ENCODE measurements at regions not wholly inside any gene's neighbourhood (a gene's known extent, or its start where the extent isn't known, plus 50 kb on each side); places are given as distances from the start of the nearest gene placed in this dataset.

DNA sequence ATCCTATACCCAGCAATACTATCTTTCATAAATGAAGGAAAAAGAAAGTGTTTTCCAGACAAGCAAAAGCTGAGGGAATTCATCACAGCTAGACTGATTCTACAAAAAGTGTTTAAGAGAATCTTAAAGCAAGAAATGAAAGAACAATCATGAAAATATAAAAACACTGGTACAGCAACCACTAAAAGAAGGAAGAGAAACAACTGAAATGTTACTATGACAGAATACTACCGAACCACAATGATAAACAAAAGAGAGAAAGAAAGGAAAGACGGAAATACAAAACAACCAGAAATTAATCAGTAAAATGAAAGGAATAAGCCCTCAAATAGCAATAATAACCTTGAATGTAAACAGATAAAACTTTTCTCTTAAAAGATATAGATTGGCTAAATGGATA, 110.8 kb upstream of the AFF2 start:
- H2AFZ ChIP-seq (ENCODE audit: low read length): no peak overlapping the region
- H3K4me1 ChIP-seq (ENCODE audit: insufficient read depth, low read length, severe bottlenecking): no peaks in the 10 kb centered on the region
- H3K9ac ChIP-seq (ENCODE audit: low read length): no peak overlapping the region
- H3K79me2 ChIP-seq (ENCODE audit: insufficient read depth, low read length): no peaks in the 10 kb centered on the region
- no peak overlapping the region for H3K27ac ChIP-seq (ENCODE audit: low read depth, low read length, poor library complexity, severe bottlenecking)
- H3K4me2 ChIP-seq (ENCODE audit: low read length): no peak overlapping the region
- no peaks in the 10 kb centered on the region for H4K20me1 ChIP-seq (ENCODE audit: insufficient read depth, low read length)
- no peaks in the 10 kb centered on the region for H3K27me3 ChIP-seq (ENCODE audit: insufficient read depth, low read length)
- no peaks in the 10 kb centered on the region for H3K9me2 ChIP-seq (ENCODE audit: low read depth, low read length)
- no peaks in the 10 kb centered on the region for H3K9me3 ChIP-seq (ENCODE audit: low read length)
- H3F3A ChIP-seq (ENCODE audit: insufficient read depth, low read length): no peaks in the 10 kb centered on the region
- H3K4me3 ChIP-seq (ENCODE audit: low read depth, low read length, poor library complexity, severe bottlenecking): no peak overlapping the region
- no peaks in the 10 kb centered on the region for H3K36me3 ChIP-seq (ENCODE audit: insufficient read depth, low read length)
- TF ChIP-seq EZH2 (IDR thresholded peaks at IDR 0.05; ENCODE audit: borderline replicate concordance, low read length): no peak
- TF ChIP-seq, protein P1, sequence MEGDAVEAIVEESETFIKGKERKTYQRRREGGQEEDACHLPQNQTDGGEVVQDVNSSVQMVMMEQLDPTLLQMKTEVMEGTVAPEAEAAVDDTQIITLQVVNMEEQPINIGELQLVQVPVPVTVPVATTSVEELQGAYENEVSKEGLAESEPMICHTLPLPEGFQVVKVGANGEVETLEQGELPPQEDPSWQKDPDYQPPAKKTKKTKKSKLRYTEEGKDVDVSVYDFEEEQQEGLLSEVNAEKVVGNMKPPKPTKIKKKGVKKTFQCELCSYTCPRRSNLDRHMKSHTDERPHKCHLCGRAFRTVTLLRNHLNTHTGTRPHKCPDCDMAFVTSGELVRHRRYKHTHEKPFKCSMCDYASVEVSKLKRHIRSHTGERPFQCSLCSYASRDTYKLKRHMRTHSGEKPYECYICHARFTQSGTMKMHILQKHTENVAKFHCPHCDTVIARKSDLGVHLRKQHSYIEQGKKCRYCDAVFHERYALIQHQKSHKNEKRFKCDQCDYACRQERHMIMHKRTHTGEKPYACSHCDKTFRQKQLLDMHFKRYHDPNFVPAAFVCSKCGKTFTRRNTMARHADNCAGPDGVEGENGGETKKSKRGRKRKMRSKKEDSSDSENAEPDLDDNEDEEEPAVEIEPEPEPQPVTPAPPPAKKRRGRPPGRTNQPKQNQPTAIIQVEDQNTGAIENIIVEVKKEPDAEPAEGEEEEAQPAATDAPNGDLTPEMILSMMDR (IDR thresholded peaks at IDR 0.05; ENCODE audit: low read length): no peak

DNA sequence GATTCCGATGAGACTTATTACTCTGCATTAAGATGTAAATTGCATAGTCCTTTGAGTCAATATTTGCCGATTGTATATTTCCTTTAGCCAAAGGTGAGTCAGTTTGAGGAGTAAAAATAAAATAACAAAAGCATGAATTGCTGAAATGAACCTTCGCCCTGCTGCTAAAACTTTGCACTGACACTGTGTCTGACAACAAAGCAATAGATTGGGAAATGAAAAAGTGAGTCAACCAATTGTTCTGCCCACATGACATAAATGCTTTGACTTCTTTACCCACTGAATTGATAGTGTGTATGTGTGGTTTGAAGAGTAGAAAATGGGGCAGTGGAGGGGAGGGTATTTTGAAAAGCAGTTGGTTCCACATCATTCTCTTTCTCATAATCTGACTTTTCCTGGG, 88.4 kb upstream of the AFF2 start:
- Histone ChIP-seq H3K4me3 (ENCODE audit: low read depth, low read length, poor library complexity, severe bottlenecking) (no peak overlapping the region), H4K20me1 (ENCODE audit: insufficient read depth, low read length) (no peaks in the 10 kb centered on the region), H3K9me2 (ENCODE audit: low read depth, low read length) (no peaks in the 10 kb centered on the region), H3K36me3 (ENCODE audit: insufficient read depth, low read length) (no peaks in the 10 kb centered on the region), H3K4me1 (ENCODE audit: insufficient read depth, low read length, severe bottlenecking) (no peaks in the 10 kb centered on the region), H2AFZ (ENCODE audit: low read length) (no peak overlapping the region), H3K9me3 (ENCODE audit: low read length) (no peaks in the 10 kb centered on the region), H3K9ac (ENCODE audit: low read length) (no peak overlapping the region), H3F3A (ENCODE audit: insufficient read depth, low read length) (no peaks in the 10 kb centered on the region), H3K79me2 (ENCODE audit: insufficient read depth, low read length) (no peaks in the 10 kb centered on the region), H3K27ac (ENCODE audit: low read depth, low read length, poor library complexity, severe bottlenecking) (no peak overlapping the region), H3K4me2 (ENCODE audit: low read length) (no peak overlapping the region), H3K27me3 (ENCODE audit: insufficient read depth, low read length) (no peaks in the 10 kb centered on the region)
- no peak for TF ChIP-seq EZH2 (IDR thresholded peaks at IDR 0.05; ENCODE audit: borderline replicate concordance, low read length)
- TF ChIP-seq, protein P1 (IDR thresholded peaks at IDR 0.05; ENCODE audit: low read length): no peak

GRCh38 chrX:148416142-148416541, 84.3 kb upstream of the AFF2 start:
- no peak overlapping the region for H3K4me2 ChIP-seq (ENCODE audit: low read length)
- H3K4me3 ChIP-seq (ENCODE audit: low read depth, low read length, poor library complexity, severe bottlenecking): no peak overlapping the region
- no peaks in the 10 kb centered on the region for H3K9me2 ChIP-seq (ENCODE audit: low read depth, low read length)
- H2AFZ ChIP-seq (ENCODE audit: low read length): no peak overlapping the region
- no peaks in the 10 kb centered on the region for H3K4me1 ChIP-seq (ENCODE audit: insufficient read depth, low read length, severe bottlenecking)
- H4K20me1 ChIP-seq (ENCODE audit: insufficient read depth, low read length): no peaks in the 10 kb centered on the region
- no peak overlapping the region for H3K27ac ChIP-seq (ENCODE audit: low read depth, low read length, poor library complexity, severe bottlenecking)
- H3F3A ChIP-seq (ENCODE audit: insufficient read depth, low read length): no peaks in the 10 kb centered on the region
- H3K79me2 ChIP-seq (ENCODE audit: insufficient read depth, low read length): no peaks in the 10 kb centered on the region
- TF ChIP-seq, protein P1 (IDR thresholded peaks at IDR 0.05; ENCODE audit: low read length): no peak
- TF ChIP-seq EZH2 (IDR thresholded peaks at IDR 0.05; ENCODE audit: borderline replicate concordance, low read length): no peak
- H3K9me3 ChIP-seq (ENCODE audit: low read length): no peaks in the 10 kb centered on the region
- H3K36me3 ChIP-seq (ENCODE audit: insufficient read depth, low read length): no peaks in the 10 kb centered on the region
- H3K9ac ChIP-seq (ENCODE audit: low read length): no peak overlapping the region
- H3K27me3 ChIP-seq (ENCODE audit: insufficient read depth, low read length): no peaks in the 10 kb centered on the region

All from OCI-LY1 (cell line).